GM12878 (cell line): ENCODE measurements at regions not wholly inside any gene's neighbourhood (a gene's known extent, or its start where the extent isn't known, plus 50 kb on each side); places are given as distances from the start of the nearest gene placed in this dataset.

ENCODE experiments used
- ATAC-seq: fragments of 200-7000 bp; cut with Tn5 transposase; 3 replicates; pipeline ENCODE4 v1.9.1; 2020; ENCODE audit warnings: mild to moderate bottlenecking, moderate library complexity
- BruUV-seq: library from RNA; stranded (reverse); fragments of 400-500 nt; replicated peaks from 2 replicates; lab custom pipeline; 2021; lab: Mats Ljungman, UMichigan
- CTCF ChIA-PET: fragments of 300-600 bp; sonication (Branson Sonifier 250); formaldehyde crosslinking; extraction: SDS; loops from one replicate; lab custom pipeline; 2021; ENCODE audit warnings: inconsistent platforms; lab: Yijun Ruan, JAX
- POLR2A ChIA-PET: fragments of 350-600 bp; formaldehyde crosslinking; extraction: SDS; loops from one replicate; lab custom pipeline; 2021; ENCODE audit warnings: inconsistent platforms; lab: Charles Lee
- RAD21 ChIA-PET: fragments of 300-600 bp; sonication (Branson Sonifier 250); formaldehyde crosslinking; loops from one replicate; lab custom pipeline; 2023; ENCODE audit warnings: antibody characterized with exemption; ENCODE audit not compliant: unreplicated experiment; lab: Charles Lee
- SMC1A ChIA-PET: fragments of 300-600 bp; sonication (Branson Sonifier 250); formaldehyde crosslinking; loops from one replicate; lab custom pipeline; 2023; ENCODE audit not compliant: unreplicated experiment, uncharacterized antibody; lab: Charles Lee
- DNase-seq: peaks from one replicate; pipeline ENCODE4 v3.0.0-alpha.2; 2011; ENCODE audit warnings: low read depth, low spot score
- FAIRE-seq: peaks from 3 replicates; lab custom pipeline; 2011; peaks lifted over from hg19 to GRCh38; lab: Jason Lieb, UNC
- H2AFZ ChIP-seq: 2 replicates; pipeline ENCODE4 v1.6.0; 2011; ENCODE audit warnings: low read depth, low read length, control low read depth; ENCODE audit not compliant: control insufficient read depth
- H3K27ac ChIP-seq: 2 replicates; pipeline ENCODE4 v1.5.1; 2011; ENCODE audit warnings: control low read depth; ENCODE audit not compliant: control insufficient read depth, insufficient read depth
- H3K27me3 ChIP-seq, 2 experiments: replicated peaks in 1 of 2; 2 replicates each; pipeline versions ENCODE4 v1.6.0 to v1.6.1; 2011; ENCODE audit warnings: low read length in 1 of 2; ENCODE audit not compliant: control insufficient read depth in 2 of 2, insufficient read depth in 2 of 2
- H3K36me3 ChIP-seq, 2 experiments: 2 replicates each; pipeline ENCODE4 v1.5.1; 2011; ENCODE audit warnings: low read length in 1 of 2; ENCODE audit not compliant: control insufficient read depth in 2 of 2, insufficient read depth in 2 of 2
- H3K4me1 ChIP-seq: 2 replicates; pipeline ENCODE4 v1.6.1; 2011; ENCODE audit warnings: mild to moderate bottlenecking, low read length, moderate library complexity, mixed read lengths; ENCODE audit not compliant: control insufficient read depth, insufficient read depth
- H3K4me2 ChIP-seq: 2 replicates; pipeline ENCODE4 v1.6.0; 2011; ENCODE audit warnings: control low read depth; ENCODE audit not compliant: control insufficient read depth, insufficient read depth
- H3K4me3 ChIP-seq: fragments of 200-600 bp; sonication (generic); 2 replicates; pipeline ENCODE4 v1.5.1; 2016
- H3K79me2 ChIP-seq: 2 replicates; pipeline ENCODE4 v1.6.0; 2011; ENCODE audit warnings: low read length; ENCODE audit not compliant: control insufficient read depth, insufficient read depth
- H3K9ac ChIP-seq: 2 replicates; pipeline ENCODE4 v1.8.0; 2011; ENCODE audit warnings: low read length, control low read depth, mixed read lengths; ENCODE audit not compliant: control insufficient read depth, insufficient read depth
- H3K9me3 ChIP-seq: replicated peaks from 3 replicates; pipeline ENCODE4 v1.5.1; 2011; ENCODE audit warnings: mild to moderate bottlenecking, low read length; ENCODE audit not compliant: control insufficient read depth, insufficient read depth
- H4K20me1 ChIP-seq: 2 replicates; pipeline ENCODE4 v1.6.0; 2011; ENCODE audit not compliant: control insufficient read depth, insufficient read depth
- CTCF ChIP-seq, 3 experiments: IDR thresholded peaks in 2 of 3; conservative IDR thresholded peaks in 1 of 3; 2 replicates each; pipeline ENCODE4 v1.5.1; 2011; ENCODE audit warnings: low read depth in 3 of 3, low read length in 3 of 3, mild to moderate bottlenecking in 3 of 3, control low read depth in 2 of 3, moderate library complexity in 2 of 3, inconsistent platforms in 1 of 3, mixed read lengths in 1 of 3; ENCODE audit not compliant: control insufficient read depth in 2 of 3, insufficient read depth in 1 of 3; ENCODE audit errors: extremely low read depth in 1 of 3
- EP300 ChIP-seq, 2 experiments: fragments of 150-350 bp in 1 of 2; IDR thresholded peaks; 2 replicates each; pipeline ENCODE4 v1.6.1; 2011 to 2012; ENCODE audit warnings: low read depth in 2 of 2, low read length in 2 of 2, borderline replicate concordance in 1 of 2, improper control_type of control experiment in 1 of 2, inconsistent platforms in 1 of 2; ENCODE audit not compliant: control insufficient read depth in 1 of 2
- FOXK2 ChIP-seq: fragments of 450-650 bp; IDR thresholded peaks from 2 replicates; pipeline ENCODE4 v1.6.1; 2017; ENCODE audit warnings: mild to moderate bottlenecking, moderate library complexity
- GABPA ChIP-seq: IDR thresholded peaks from 2 replicates; pipeline ENCODE4 v1.6.1; 2014; ENCODE audit warnings: antibody characterized with exemption, low read depth, mild to moderate bottlenecking, inconsistent platforms
- JUND ChIP-seq: IDR thresholded peaks from 2 replicates; pipeline ENCODE4 v1.6.1; 2012; ENCODE audit warnings: low read depth, mild to moderate bottlenecking, low read length, improper control_type of control experiment, moderate library complexity
- KLF5 ChIP-seq: fragments of 450-650 bp; IDR thresholded peaks from 2 replicates; pipeline ENCODE4 v1.6.1; 2014; ENCODE audit warnings: mild to moderate bottlenecking; ENCODE audit not compliant: partially characterized antibody
- MLLT1 ChIP-seq: fragments of 450-650 bp; IDR thresholded peaks from 2 replicates; pipeline ENCODE4 v1.6.1; 2016; ENCODE audit warnings: mild to moderate bottlenecking
- MYB ChIP-seq: fragments of 150-350 bp; IDR thresholded peaks from 2 replicates; pipeline ENCODE4 v1.6.1; 2014; ENCODE audit warnings: mild to moderate bottlenecking, low read depth, low read length, borderline replicate concordance
- NFYA ChIP-seq: IDR thresholded peaks from 2 replicates; pipeline ENCODE4 v1.6.1; 2011; ENCODE audit warnings: low read depth, mild to moderate bottlenecking, low read length, improper control_type of control experiment, borderline replicate concordance
- RAD21 ChIP-seq: IDR thresholded peaks from 2 replicates; pipeline ENCODE4 v1.6.1; 2011; ENCODE audit warnings: mild to moderate bottlenecking, low read depth, low read length, moderate library complexity; ENCODE audit not compliant: insufficient read depth
- RBBP5 ChIP-seq: fragments of 200-600 bp; sonication (generic); conservative IDR thresholded peaks from 2 replicates; pipeline ENCODE4 v1.6.1; 2016
- SMAD5 ChIP-seq: IDR thresholded peaks from 2 replicates; pipeline ENCODE4 v1.6.1; 2016; ENCODE audit warnings: antibody characterized with exemption, low read depth
- STAT3 ChIP-seq: IDR thresholded peaks from 2 replicates; pipeline ENCODE4 v1.6.1; 2011; ENCODE audit warnings: low read depth, low read length, improper control_type of control experiment
- SUZ12 ChIP-seq: fragments of 200-600 bp; sonication (generic); IDR thresholded peaks from one replicate; pipeline ENCODE4 v1.6.1; 2018; ENCODE audit warnings: antibody characterized with exemption, mild to moderate bottlenecking; ENCODE audit not compliant: unreplicated experiment
- TARDBP ChIP-seq: IDR thresholded peaks from 2 replicates; pipeline ENCODE4 v1.6.1; 2016; ENCODE audit warnings: borderline replicate concordance
- ZNF274 ChIP-seq: IDR thresholded peaks from one replicate; pipeline ENCODE4 v1.8.0; 2011; ENCODE audit not compliant: insufficient read length, insufficient read depth
- ZNF384 ChIP-seq: IDR thresholded peaks from 2 replicates; pipeline ENCODE4 v1.6.1; 2012; ENCODE audit warnings: low read depth, mild to moderate bottlenecking, low read length, improper control_type of control experiment, borderline replicate concordance
- WGBS: methylation state at CpG from one replicate; pipeline ENCODE4 v1.1.6; 2016; ENCODE audit warnings: low lambda C conversion rate; ENCODE audit not compliant: insufficient replicate concordance, insufficient coverage; ENCODE audit errors: missing lambda C conversion rate; 5-methylcytosine and 5-hydroxymethylcytosine counted together
- in situ Hi-C: fragments of 300-500 bp; cut with MboI; formaldehyde crosslinking; loops from 9 replicates; pipeline ENCODE4 v1.14.3; 2018; ENCODE audit warnings: mixed read lengths
- intact Hi-C: fragments of 100-400 bp; cut with micrococcal nuclease; formaldehyde crosslinking; loops from one replicate; pipeline ENCODE4 v1.14.2; 2022; ENCODE audit not compliant: unreplicated experiment
- TF ChIP-seq, protein P1 (sequence below): IDR thresholded peaks from 2 replicates; pipeline ENCODE4 v1.6.1; 2012; ENCODE audit warnings: improper control_type of control experiment, low read depth, low read length; ENCODE audit not compliant: insufficient replicate concordance

DNA sequence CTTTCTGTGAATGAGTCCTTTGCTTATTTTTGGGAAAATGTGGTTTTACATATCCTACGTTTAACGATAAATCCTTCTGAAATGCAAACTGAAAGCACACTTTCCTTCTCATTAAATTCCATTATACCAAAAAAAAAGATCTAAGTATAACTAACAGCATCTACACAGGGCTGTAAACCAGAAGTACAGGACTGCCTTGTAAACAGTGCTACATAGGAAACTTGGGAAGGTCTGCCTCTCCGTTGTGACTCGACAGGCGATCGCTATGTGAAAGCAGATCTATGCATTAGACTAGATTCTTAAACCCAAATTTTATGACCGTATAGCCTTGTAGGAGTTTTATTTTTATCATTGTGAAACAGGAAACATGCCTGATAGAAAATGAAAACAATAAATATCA, 690.5 kb downstream of the ARHGAP15 start:
- no peak for FAIRE-seq
- no peak overlapping the region for H3K9ac ChIP-seq
- TF ChIP-seq CTCF (IDR thresholded peaks at IDR 0.05 in 2 of 3, conservative IDR thresholded peaks at IDR 0.05 in 1 of 3; ENCODE audit: control insufficient read depth in 2 of 3, extremely low read depth in 1 of 3, insufficient read depth in 1 of 3, low read depth in 3 of 3, low read length in 3 of 3) (no peak), RBBP5 (no peak), KLF5 (no peak), SUZ12 (no peak), FOXK2 (no peak), GABPA (no peak), ZNF274 (no peak), ZNF384 (no peak), STAT3 (no peak), EP300 (IDR thresholded peaks at IDR 0.05; ENCODE audit: borderline replicate concordance in 1 of 2, control insufficient read depth in 1 of 2, low read depth in 2 of 2, low read length in 2 of 2) (no peak), SMAD5 (no peak), MLLT1 (no peak), TARDBP (no peak), MYB (no peak), NFYA (no peak), RAD21 (no peak), JUND (no peak)
- TF ChIP-seq, protein P1, sequence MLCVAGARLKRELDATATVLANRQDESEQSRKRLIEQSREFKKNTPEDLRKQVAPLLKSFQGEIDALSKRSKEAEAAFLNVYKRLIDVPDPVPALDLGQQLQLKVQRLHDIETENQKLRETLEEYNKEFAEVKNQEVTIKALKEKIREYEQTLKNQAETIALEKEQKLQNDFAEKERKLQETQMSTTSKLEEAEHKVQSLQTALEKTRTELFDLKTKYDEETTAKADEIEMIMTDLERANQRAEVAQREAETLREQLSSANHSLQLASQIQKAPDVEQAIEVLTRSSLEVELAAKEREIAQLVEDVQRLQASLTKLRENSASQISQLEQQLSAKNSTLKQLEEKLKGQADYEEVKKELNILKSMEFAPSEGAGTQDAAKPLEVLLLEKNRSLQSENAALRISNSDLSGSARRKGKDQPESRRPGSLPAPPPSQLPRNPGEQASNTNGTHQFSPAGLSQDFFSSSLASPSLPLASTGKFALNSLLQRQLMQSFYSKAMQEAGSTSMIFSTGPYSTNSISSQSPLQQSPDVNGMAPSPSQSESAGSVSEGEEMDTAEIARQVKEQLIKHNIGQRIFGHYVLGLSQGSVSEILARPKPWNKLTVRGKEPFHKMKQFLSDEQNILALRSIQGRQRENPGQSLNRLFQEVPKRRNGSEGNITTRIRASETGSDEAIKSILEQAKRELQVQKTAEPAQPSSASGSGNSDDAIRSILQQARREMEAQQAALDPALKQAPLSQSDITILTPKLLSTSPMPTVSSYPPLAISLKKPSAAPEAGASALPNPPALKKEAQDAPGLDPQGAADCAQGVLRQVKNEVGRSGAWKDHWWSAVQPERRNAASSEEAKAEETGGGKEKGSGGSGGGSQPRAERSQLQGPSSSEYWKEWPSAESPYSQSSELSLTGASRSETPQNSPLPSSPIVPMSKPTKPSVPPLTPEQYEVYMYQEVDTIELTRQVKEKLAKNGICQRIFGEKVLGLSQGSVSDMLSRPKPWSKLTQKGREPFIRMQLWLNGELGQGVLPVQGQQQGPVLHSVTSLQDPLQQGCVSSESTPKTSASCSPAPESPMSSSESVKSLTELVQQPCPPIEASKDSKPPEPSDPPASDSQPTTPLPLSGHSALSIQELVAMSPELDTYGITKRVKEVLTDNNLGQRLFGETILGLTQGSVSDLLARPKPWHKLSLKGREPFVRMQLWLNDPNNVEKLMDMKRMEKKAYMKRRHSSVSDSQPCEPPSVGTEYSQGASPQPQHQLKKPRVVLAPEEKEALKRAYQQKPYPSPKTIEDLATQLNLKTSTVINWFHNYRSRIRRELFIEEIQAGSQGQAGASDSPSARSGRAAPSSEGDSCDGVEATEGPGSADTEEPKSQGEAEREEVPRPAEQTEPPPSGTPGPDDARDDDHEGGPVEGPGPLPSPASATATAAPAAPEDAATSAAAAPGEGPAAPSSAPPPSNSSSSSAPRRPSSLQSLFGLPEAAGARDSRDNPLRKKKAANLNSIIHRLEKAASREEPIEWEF = no peak
- no peaks in the 10 kb centered on the region for H4K20me1 ChIP-seq
- BruUV-seq = no TSS peak
- no peaks in the 10 kb centered on the region for H3K36me3 ChIP-seq
- no peak overlapping the region for H3K27ac ChIP-seq
- H3K9me3 ChIP-seq = no peaks in the 10 kb centered on the region
- ChIA-PET RAD21 (no interaction called here), CTCF (interaction anchor here (0.7 kb wide), 1 partner anchor 264 kb away, joined by 3 read pairs; no protein-coding TSS in a partner anchor), POLR2A (no interaction called here), SMC1A (no interaction called here)
- no peak for DNase-seq
- intact Hi-C loops (no loop called here), in situ Hi-C loops (no loop called here)
- H3K4me2 ChIP-seq = no peak overlapping the region
- H3K79me2 ChIP-seq = no peaks in the 10 kb centered on the region
- H3K4me1 ChIP-seq = no peaks in the 10 kb centered on the region
- H2AFZ ChIP-seq = no peak overlapping the region
- H3K27me3 ChIP-seq = no peaks in the 10 kb centered on the region; a peak in 2 of 4 replicates
- no peak for ATAC-seq
- no peak overlapping the region for H3K4me3 ChIP-seq
- 76% methylated on average over 7 of the region's 7 CpGs for WGBS
